ENCODE measurements at regions not wholly inside any gene's neighbourhood (a gene's known extent, or its start where the extent isn't known, plus 50 kb on each side); places are given as distances from the start of the nearest gene placed in this dataset.
"Not testable (repeated sequence)": the region's sequence is repeated elsewhere in the genome, so short reads cannot be mapped to it uniquely, and the experiment has no call there.

GRCh38 chr3:159751752-159752151, 236.9 kb upstream of the IL12A start:
- H3K36me3 ChIP-seq (ENCODE audit: control insufficient read depth, insufficient read depth, low read length): no peaks in the 10 kb centered on the region
- no peaks in the 10 kb centered on the region for H3K27me3 ChIP-seq (ENCODE audit: control insufficient read depth, insufficient read depth, low read length)
- TF ChIP-seq CTCF (IDR thresholded peaks at IDR 0.05; ENCODE audit: insufficient read depth, low read length, poor library complexity, severe bottlenecking): no peak
- no peak overlapping the region for H3K4me3 ChIP-seq (ENCODE audit: low read depth, low read length)
- DNase-seq (ENCODE audit: low read depth): no peak

- not testable (repeated sequence) for DNase-seq (ENCODE audit: low read depth); H3K27me3 ChIP-seq (ENCODE audit: control insufficient read depth, insufficient read depth, low read length); H3K36me3 ChIP-seq (ENCODE audit: control insufficient read depth, insufficient read depth, low read length); H3K4me3 ChIP-seq (ENCODE audit: low read depth, low read length)
Observed at GRCh38 chr3:159756279-159757207, 232.1 kb upstream of the IL12A start.

DNA sequence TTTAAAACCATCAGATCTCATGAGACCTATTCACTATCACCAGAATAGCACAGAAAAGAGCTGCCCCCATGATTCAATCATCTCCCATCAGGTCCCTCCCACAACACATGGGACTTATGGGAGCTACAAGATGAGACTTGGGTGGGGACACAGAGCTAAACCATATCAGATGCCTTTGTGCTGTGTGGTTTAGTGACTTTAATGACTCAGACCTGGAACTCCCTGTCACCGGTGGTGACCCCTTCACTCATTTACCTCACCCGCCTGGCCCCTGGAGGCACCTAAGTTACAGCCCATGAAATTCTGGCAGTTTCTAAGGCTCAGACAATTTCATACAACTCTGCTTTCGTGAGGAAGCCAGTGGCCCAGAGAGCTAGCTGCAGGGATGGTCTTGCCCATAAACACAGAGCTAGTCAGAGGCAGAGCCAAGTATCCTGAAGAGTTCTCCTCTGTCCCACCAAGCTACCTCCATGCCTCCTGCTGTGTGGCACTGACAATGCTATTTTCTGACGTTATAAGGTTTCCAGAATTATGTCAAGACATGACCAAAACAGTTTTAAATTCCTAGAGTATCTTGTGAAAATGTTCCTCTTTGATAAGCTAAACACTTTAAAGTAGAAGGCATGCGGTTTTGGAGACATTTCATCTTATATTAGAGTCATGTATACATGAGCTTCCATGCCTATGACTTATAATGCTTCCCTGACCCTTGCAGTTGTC, 231.1 kb upstream of the IL12A start:
- no peaks in the 10 kb centered on the region for H3K27me3 ChIP-seq (ENCODE audit: control insufficient read depth, insufficient read depth, low read length)
- H3K4me3 ChIP-seq (ENCODE audit: low read depth, low read length): no peak overlapping the region
- TF ChIP-seq CTCF (IDR thresholded peaks at IDR 0.05; ENCODE audit: insufficient read depth, low read length, poor library complexity, severe bottlenecking): no peak
- H3K36me3 ChIP-seq (ENCODE audit: control insufficient read depth, insufficient read depth, low read length): no peaks in the 10 kb centered on the region
- no peak for DNase-seq (ENCODE audit: low read depth)

DNA sequence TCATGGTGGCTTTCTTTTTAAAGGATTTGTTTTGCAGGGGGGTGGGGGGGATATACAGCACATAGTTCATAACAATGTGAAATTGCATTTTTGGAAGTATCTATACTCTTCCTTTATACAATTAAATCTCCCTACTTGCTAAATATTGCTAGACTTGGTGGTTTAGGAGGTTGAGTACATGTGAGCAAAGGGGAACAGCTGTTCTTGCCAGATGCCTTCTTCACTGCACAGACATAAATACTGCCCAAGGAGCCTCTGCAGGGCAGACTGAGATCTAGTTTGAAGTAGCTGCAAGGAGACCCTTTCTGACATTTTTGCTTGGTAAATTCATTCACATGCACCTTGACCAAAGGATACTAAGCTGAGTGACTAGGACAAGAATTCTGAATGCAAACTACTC, 228.6 kb upstream of the IL12A start:
- no peaks in the 10 kb centered on the region for H3K36me3 ChIP-seq (ENCODE audit: control insufficient read depth, insufficient read depth, low read length)
- DNase-seq (ENCODE audit: low read depth): no peak
- no peaks in the 10 kb centered on the region for H3K27me3 ChIP-seq (ENCODE audit: control insufficient read depth, insufficient read depth, low read length)
- H3K4me3 ChIP-seq (ENCODE audit: low read depth, low read length): no peak overlapping the region
- TF ChIP-seq CTCF (IDR thresholded peaks at IDR 0.05; ENCODE audit: insufficient read depth, low read length, poor library complexity, severe bottlenecking): no peak

GRCh38 chr3:159761369-159761768, 227.3 kb upstream of the IL12A start:
- H3K4me3 ChIP-seq (ENCODE audit: low read depth, low read length): no peak overlapping the region
- H3K36me3 ChIP-seq (ENCODE audit: control insufficient read depth, insufficient read depth, low read length): no peaks in the 10 kb centered on the region
- DNase-seq (ENCODE audit: low read depth): no peak
- no peaks in the 10 kb centered on the region for H3K27me3 ChIP-seq (ENCODE audit: control insufficient read depth, insufficient read depth, low read length)
- TF ChIP-seq CTCF (IDR thresholded peaks at IDR 0.05; ENCODE audit: insufficient read depth, low read length, poor library complexity, severe bottlenecking): no peak

DNA sequence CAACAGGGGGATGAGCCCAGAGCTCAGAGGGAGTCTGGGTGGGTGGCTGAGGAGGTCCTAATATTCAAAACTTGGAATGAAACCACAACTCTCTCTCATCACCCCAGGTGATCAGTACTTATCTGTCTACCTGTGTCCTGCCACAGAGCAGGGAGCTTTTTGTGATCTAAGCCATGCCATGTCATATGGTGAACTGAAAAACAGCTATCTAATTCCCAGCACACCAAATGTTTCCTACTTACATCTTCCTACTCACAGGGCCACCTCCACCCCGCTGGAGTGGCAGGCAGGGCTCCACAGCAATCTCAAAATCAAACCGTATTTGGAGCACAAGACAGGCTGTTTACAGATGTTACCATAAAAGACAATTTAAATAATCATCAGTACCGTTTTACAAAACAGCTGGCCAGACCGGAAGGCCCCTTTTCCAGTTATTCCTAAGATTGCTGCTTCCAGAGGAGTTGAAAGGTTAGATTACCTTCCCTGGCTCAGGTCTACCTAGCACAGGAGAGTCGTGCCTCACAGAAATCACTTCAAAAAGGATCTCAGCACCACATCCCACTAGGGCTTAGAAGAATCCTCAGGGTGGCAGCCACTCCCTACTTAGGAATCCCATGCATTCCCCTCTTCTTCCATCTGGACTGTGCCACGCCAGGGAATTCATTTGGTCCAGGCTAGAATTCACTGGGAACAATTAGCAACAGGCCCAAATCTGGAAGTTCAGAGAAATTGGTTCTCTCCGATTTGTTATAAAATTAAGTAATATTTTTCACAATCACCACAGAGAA, 226.6 kb upstream of the IL12A start:
- DNase-seq (ENCODE audit: low read depth): no peak
- no peak overlapping the region for H3K4me3 ChIP-seq (ENCODE audit: low read depth, low read length)
- TF ChIP-seq CTCF (IDR thresholded peaks at IDR 0.05; ENCODE audit: insufficient read depth, low read length, poor library complexity, severe bottlenecking): no peak
- H3K27me3 ChIP-seq (ENCODE audit: control insufficient read depth, insufficient read depth, low read length): no peaks in the 10 kb centered on the region
- no peaks in the 10 kb centered on the region for H3K36me3 ChIP-seq (ENCODE audit: control insufficient read depth, insufficient read depth, low read length)
